ENCODE measurements at regions not wholly inside any gene's neighbourhood (a gene's known extent, or its start where the extent isn't known, plus 50 kb on each side); places are given as distances from the start of the nearest gene placed in this dataset.

- H3K27me3 Mint-ChIP-seq: peaks cover 3% of the 10 kb centered on the region
- no peak overlapping the region for H3K27ac Mint-ChIP-seq
- H3K36me3 Mint-ChIP-seq: no peaks in the 10 kb centered on the region
- H3K4me1 Mint-ChIP-seq: no peaks in the 10 kb centered on the region
- no peak overlapping the region for H3K4me3 Mint-ChIP-seq
- no peaks in the 10 kb centered on the region for H3K9me3 Mint-ChIP-seq
Measured at GRCh38 chr4:176383273-176384077, 63.7 kb downstream of the SPCS3 start.

- H3K27me3 Mint-ChIP-seq: peaks cover 5% of the 10 kb centered on the region
- no peaks in the 10 kb centered on the region for H3K4me1 Mint-ChIP-seq
- no peak overlapping the region for H3K4me3 Mint-ChIP-seq
- no peak overlapping the region for H3K27ac Mint-ChIP-seq
- no peaks in the 10 kb centered on the region for H3K36me3 Mint-ChIP-seq
- H3K9me3 Mint-ChIP-seq: no peaks in the 10 kb centered on the region
Measured at GRCh38 chr4:176385601-176386000, 65.8 kb downstream of the SPCS3 start.

GRCh38 chr4:176387571-176387970 is 67.8 kb downstream of the SPCS3 start:
- H3K4me1 Mint-ChIP-seq: no peaks in the 10 kb centered on the region
- no peaks in the 10 kb centered on the region for H3K9me3 Mint-ChIP-seq
- H3K4me3 Mint-ChIP-seq: no peak overlapping the region
- no peak overlapping the region for H3K27ac Mint-ChIP-seq
- H3K36me3 Mint-ChIP-seq: no peaks in the 10 kb centered on the region
- H3K27me3 Mint-ChIP-seq: peaks cover 5% of the 10 kb centered on the region

- Mint-ChIP-seq H3K36me3 (no peaks in the 10 kb centered on the region), H3K4me1 (no peaks in the 10 kb centered on the region), H3K27me3 (peaks cover 3% of the 10 kb centered on the region), H3K27ac (no peak overlapping the region), H3K9me3 (no peaks in the 10 kb centered on the region), H3K4me3 (no peak overlapping the region)
Measured at GRCh38 chr4:176393306-176394013, 73.7 kb downstream of the SPCS3 start.

GRCh38 chr4:176400816-176401461 is 81.2 kb downstream of the SPCS3 start:
- Mint-ChIP-seq H3K36me3 (no peaks in the 10 kb centered on the region), H3K27me3 (peaks cover 3% of the 10 kb centered on the region), H3K9me3 (peaks cover 0 to 3% (median 1%) of the 10 kb centered on the region in 3 donors), H3K27ac (no peak overlapping the region), H3K4me1 (no peaks in the 10 kb centered on the region), H3K4me3 (no peak overlapping the region)

GRCh38 chr4:176404621-176405020 is 84.9 kb downstream of the SPCS3 start:
- no peak overlapping the region for H3K27ac Mint-ChIP-seq
- peaks cover 3% of the 10 kb centered on the region for H3K27me3 Mint-ChIP-seq
- H3K4me3 Mint-ChIP-seq: no peak overlapping the region
- H3K9me3 Mint-ChIP-seq: peaks cover 0 to 3% (median 1%) of the 10 kb centered on the region in 3 donors
- H3K4me1 Mint-ChIP-seq: no peaks in the 10 kb centered on the region
- no peaks in the 10 kb centered on the region for H3K36me3 Mint-ChIP-seq

GRCh38 chr4:176406297-176406696 is 86.5 kb downstream of the SPCS3 start:
- Mint-ChIP-seq H3K4me1 (no peaks in the 10 kb centered on the region), H3K36me3 (no peaks in the 10 kb centered on the region), H3K9me3 (peaks cover 0 to 1% (median 0%) of the 10 kb centered on the region in 3 donors), H3K4me3 (no peak overlapping the region), H3K27ac (no peak overlapping the region), H3K27me3 (peaks cover 3% of the 10 kb centered on the region)

GRCh38 chr4:176406736-176407135 is 87.0 kb downstream of the SPCS3 start:
- H3K36me3 Mint-ChIP-seq: no peaks in the 10 kb centered on the region
- no peak overlapping the region for H3K27ac Mint-ChIP-seq
- no peaks in the 10 kb centered on the region for H3K4me1 Mint-ChIP-seq
- H3K4me3 Mint-ChIP-seq: no peak overlapping the region
- peaks cover 3% of the 10 kb centered on the region for H3K27me3 Mint-ChIP-seq
- peaks cover 0 to 3% (median 1%) of the 10 kb centered on the region in 3 donors for H3K9me3 Mint-ChIP-seq

- H3K27me3 Mint-ChIP-seq: no peaks in the 10 kb centered on the region
- no peaks in the 10 kb centered on the region for H3K4me1 Mint-ChIP-seq
- H3K36me3 Mint-ChIP-seq: no peaks in the 10 kb centered on the region
- no peak overlapping the region for H3K27ac Mint-ChIP-seq
- H3K4me3 Mint-ChIP-seq: no peak overlapping the region
- peaks cover 0 to 3% (median 1%) of the 10 kb centered on the region in 3 donors for H3K9me3 Mint-ChIP-seq
Measured at GRCh38 chr4:176409627-176410026, 89.9 kb downstream of the SPCS3 start.

- H3K9me3 Mint-ChIP-seq: peaks cover 0 to 3% (median 0%) of the 10 kb centered on the region in 3 donors
- no peaks in the 10 kb centered on the region for H3K27me3 Mint-ChIP-seq
- H3K36me3 Mint-ChIP-seq: no peaks in the 10 kb centered on the region
- no peaks in the 10 kb centered on the region for H3K4me1 Mint-ChIP-seq
- no peak overlapping the region for H3K4me3 Mint-ChIP-seq
- H3K27ac Mint-ChIP-seq: no peak overlapping the region
Measured at GRCh38 chr4:176413171-176413570, 93.4 kb downstream of the SPCS3 start.

GRCh38 chr4:176422001-176422400 is 102.2 kb downstream of the SPCS3 start:
- no peak overlapping the region for H3K27ac Mint-ChIP-seq
- H3K9me3 Mint-ChIP-seq: peaks cover 0 to 2% (median 2%) of the 10 kb centered on the region in 3 donors
- no peaks in the 10 kb centered on the region for H3K36me3 Mint-ChIP-seq
- no peaks in the 10 kb centered on the region for H3K27me3 Mint-ChIP-seq
- H3K4me1 Mint-ChIP-seq: no peaks in the 10 kb centered on the region
- H3K4me3 Mint-ChIP-seq: no peak overlapping the region

- Mint-ChIP-seq H3K36me3 (no peaks in the 10 kb centered on the region), H3K4me1 (no peaks in the 10 kb centered on the region), H3K4me3 (no peak overlapping the region), H3K9me3 (peaks cover 0 to 2% (median 2%) of the 10 kb centered on the region in 3 donors), H3K27ac (no peak overlapping the region), H3K27me3 (no peaks in the 10 kb centered on the region)
Measured at GRCh38 chr4:176422511-176422910, 102.7 kb downstream of the SPCS3 start.

GRCh38 chr4:176425035-176425434 is 105.3 kb downstream of the SPCS3 start:
- Mint-ChIP-seq H3K9me3 (peaks cover 0 to 2% (median 2%) of the 10 kb centered on the region in 3 donors), H3K4me1 (no peaks in the 10 kb centered on the region), H3K27me3 (no peaks in the 10 kb centered on the region), H3K4me3 (no peak overlapping the region), H3K27ac (no peak overlapping the region), H3K36me3 (no peaks in the 10 kb centered on the region)

GRCh38 chr4:176432811-176433540 is 113.2 kb downstream of the SPCS3 start:
- peaks cover 0 to 2% (median 2%) of the 10 kb centered on the region in 3 donors for H3K9me3 Mint-ChIP-seq
- H3K36me3 Mint-ChIP-seq: no peaks in the 10 kb centered on the region
- H3K27ac Mint-ChIP-seq: no peak overlapping the region
- peaks cover 0 to 9% (median 6%) of the 10 kb centered on the region in 3 donors for H3K4me1 Mint-ChIP-seq
- peaks cover 3% of the 10 kb centered on the region for H3K27me3 Mint-ChIP-seq
- H3K4me3 Mint-ChIP-seq: no peak overlapping the region

GRCh38 chr4:176433983-176434382 is 114.2 kb downstream of the SPCS3 start:
- Mint-ChIP-seq H3K27me3 (peaks cover 3% of the 10 kb centered on the region), H3K4me1 (peaks cover 0 to 9% (median 6%) of the 10 kb centered on the region in 3 donors), H3K27ac (no peak overlapping the region), H3K9me3 (peaks cover 0 to 2% (median 2%) of the 10 kb centered on the region in 3 donors), H3K4me3 (no peak overlapping the region), H3K36me3 (no peaks in the 10 kb centered on the region)
